GM20000 (cell line): ENCODE measurements at regions not wholly inside any gene's neighbourhood (a gene's known extent, or its start where the extent isn't known, plus 50 kb on each side); places are given as distances from the start of the nearest gene placed in this dataset.

Experiments used
- DNase-seq: peaks from one replicate; pipeline ENCODE4 v3.0.0; 2012; ENCODE audit warnings: low spot score
- CTCF ChIP-seq: IDR thresholded peaks from 2 replicates; pipeline ENCODE4 v1.5.1; 2012; ENCODE audit warnings: mild to moderate bottlenecking, control low read depth; ENCODE audit errors: extremely low read depth, missing control alignments

- no peak for TF ChIP-seq CTCF
- no peak for DNase-seq
Observed at GRCh38 chr21:28257276-28257675, 735.4 kb downstream of the LTN1 start.

GRCh38 chr21:28256837-28257236 is 735.8 kb downstream of the LTN1 start:
- DNase-seq = no peak
- no peak for TF ChIP-seq CTCF

GRCh38 chr21:28256420-28256831 is 736.3 kb downstream of the LTN1 start:
- no peak for DNase-seq

GRCh38 chr21:28253961-28254360 is 738.7 kb downstream of the LTN1 start:
- no peak for DNase-seq
- TF ChIP-seq CTCF = no peak

More at GRCh38 chr21:28256420-28256831, 736.3 kb downstream of the LTN1 start:
- no peak for TF ChIP-seq CTCF

GRCh38 chr21:28253338-28253737 is 739.3 kb downstream of the LTN1 start:
- DNase-seq = no peak

GRCh38 chr21:28252928-28253327 is 739.7 kb downstream of the LTN1 start:
- TF ChIP-seq CTCF = no peak
- no peak for DNase-seq

More at GRCh38 chr21:28253338-28253737, 739.3 kb downstream of the LTN1 start:
- no peak for TF ChIP-seq CTCF

- DNase-seq = no peak
- TF ChIP-seq CTCF = no peak
Observed at GRCh38 chr21:28250946-28251345, 741.7 kb downstream of the LTN1 start.
